DOHH2 (cell line): ENCODE measurements at regions not wholly inside any gene's neighbourhood (a gene's known extent, or its start where the extent isn't known, plus 50 kb on each side); places are given as distances from the start of the nearest gene placed in this dataset.

Source experiments
- H3F3A ChIP-seq: fragments of 200-600 bp; sonication (generic), shearing (Covaris generic); 2 replicates; pipeline ENCODE4 v1.6.0; 2016; ENCODE audit warnings: antibody characterized with exemption, mild to moderate bottlenecking; ENCODE audit not compliant: control insufficient read depth, insufficient read depth
- H3K27ac ChIP-seq: fragments of 200-600 bp; sonication (generic); 2 replicates; pipeline ENCODE4 v1.5.1; 2014; ENCODE audit warnings: low read depth, mild to moderate bottlenecking, low read length, moderate library complexity
- H3K27me3 ChIP-seq: fragments of 200-600 bp; sonication (generic); 2 replicates; pipeline ENCODE4 v1.6.1; 2014; ENCODE audit warnings: mild to moderate bottlenecking, low read length, mixed read lengths; ENCODE audit not compliant: control insufficient read depth
- H3K36me3 ChIP-seq: fragments of 200-600 bp; sonication (generic); 2 replicates; pipeline ENCODE4 v1.6.1; 2014; ENCODE audit warnings: mild to moderate bottlenecking, low read length, moderate library complexity, mixed read lengths; ENCODE audit not compliant: control insufficient read depth
- H3K4me1 ChIP-seq: fragments of 200-600 bp; sonication (generic); 2 replicates; pipeline ENCODE4 v1.6.1; 2014; ENCODE audit warnings: mild to moderate bottlenecking, low read length, mixed read lengths; ENCODE audit not compliant: control insufficient read depth
- H3K4me2 ChIP-seq: fragments of 200-600 bp; sonication (generic); 2 replicates; pipeline ENCODE4 v1.6.0; 2014; ENCODE audit warnings: mild to moderate bottlenecking, low read length, moderate library complexity
- H3K4me3 ChIP-seq: fragments of 200-600 bp; sonication (generic); 2 replicates; pipeline ENCODE4 v1.5.1; 2014; ENCODE audit warnings: mild to moderate bottlenecking, low read length, mixed read lengths
- H3K79me2 ChIP-seq: fragments of 200-600 bp; sonication (generic); 2 replicates; pipeline ENCODE4 v1.6.1; 2014; ENCODE audit warnings: mild to moderate bottlenecking, low read length, mixed read lengths; ENCODE audit not compliant: control insufficient read depth
- H3K9me2 ChIP-seq: fragments of 200-600 bp; sonication (generic); replicated peaks from 2 replicates; pipeline ENCODE4 v1.6.1; 2014; ENCODE audit warnings: mild to moderate bottlenecking, low read length, mixed read lengths; ENCODE audit not compliant: control insufficient read depth
- H3K9me3 ChIP-seq: fragments of 200-600 bp; sonication (generic); 2 replicates; pipeline ENCODE4 v1.6.1; 2014; ENCODE audit warnings: antibody characterized with exemption, low read length, mixed read lengths; ENCODE audit not compliant: control insufficient read depth, insufficient read depth
- H4K20me1 ChIP-seq: fragments of 200-600 bp; sonication (generic); 2 replicates; pipeline ENCODE4 v1.6.0; 2014; ENCODE audit warnings: low read depth, mild to moderate bottlenecking, antibody characterized with exemption, low read length, moderate library complexity; ENCODE audit not compliant: control insufficient read depth, insufficient read depth
- EZH2phosphoT487 ChIP-seq: fragments of 200-600 bp; sonication (generic); IDR thresholded peaks from 2 replicates; pipeline ENCODE4 v1.6.1; 2017; ENCODE audit warnings: borderline replicate concordance, mild to moderate bottlenecking, antibody characterized with exemption, low read length, moderate library complexity, mixed read lengths
- TF ChIP-seq, protein P1 (sequence below): fragments of 200-600 bp; sonication (generic); IDR thresholded peaks from one replicate; pipeline ENCODE4 v1.5.1; 2014; ENCODE audit warnings: antibody characterized with exemption, mild to moderate bottlenecking, low read depth, low read length; ENCODE audit not compliant: poor library complexity, severe bottlenecking

DNA sequence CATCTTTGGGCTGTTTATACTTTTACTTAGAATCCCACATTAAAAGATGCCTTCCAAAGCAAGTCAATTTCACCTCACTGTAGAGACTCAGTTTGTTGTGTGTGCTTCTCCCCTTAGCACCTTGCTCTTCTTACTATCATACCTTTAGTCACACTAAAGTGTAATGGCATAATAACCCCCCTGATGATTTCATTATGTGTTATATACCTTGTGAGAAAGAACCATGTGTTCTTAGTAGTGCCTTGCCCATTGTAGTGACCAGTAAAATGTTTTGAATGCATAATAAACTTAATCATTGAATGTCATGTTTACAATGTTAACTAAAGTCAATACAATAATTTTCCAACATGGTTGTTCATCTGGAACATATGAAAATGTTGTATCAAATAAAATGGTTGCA, 1621.9 kb downstream of the PCDH7 start:
- Histone ChIP-seq H3K79me2 (no peaks in the 10 kb centered on the region), H3K27me3 (no peaks in the 10 kb centered on the region), H3K36me3 (no peaks in the 10 kb centered on the region), H3K27ac (no peak overlapping the region), H3K4me3 (no peak overlapping the region), H4K20me1 (no peaks in the 10 kb centered on the region), H3K4me1 (no peaks in the 10 kb centered on the region), H3K4me2 (no peak overlapping the region), H3K9me3 (no peaks in the 10 kb centered on the region), H3K9me2 (no peaks in the 10 kb centered on the region), H3F3A (no peaks in the 10 kb centered on the region)
- no peak for TF ChIP-seq EZH2phosphoT487
- TF ChIP-seq, protein P1, sequence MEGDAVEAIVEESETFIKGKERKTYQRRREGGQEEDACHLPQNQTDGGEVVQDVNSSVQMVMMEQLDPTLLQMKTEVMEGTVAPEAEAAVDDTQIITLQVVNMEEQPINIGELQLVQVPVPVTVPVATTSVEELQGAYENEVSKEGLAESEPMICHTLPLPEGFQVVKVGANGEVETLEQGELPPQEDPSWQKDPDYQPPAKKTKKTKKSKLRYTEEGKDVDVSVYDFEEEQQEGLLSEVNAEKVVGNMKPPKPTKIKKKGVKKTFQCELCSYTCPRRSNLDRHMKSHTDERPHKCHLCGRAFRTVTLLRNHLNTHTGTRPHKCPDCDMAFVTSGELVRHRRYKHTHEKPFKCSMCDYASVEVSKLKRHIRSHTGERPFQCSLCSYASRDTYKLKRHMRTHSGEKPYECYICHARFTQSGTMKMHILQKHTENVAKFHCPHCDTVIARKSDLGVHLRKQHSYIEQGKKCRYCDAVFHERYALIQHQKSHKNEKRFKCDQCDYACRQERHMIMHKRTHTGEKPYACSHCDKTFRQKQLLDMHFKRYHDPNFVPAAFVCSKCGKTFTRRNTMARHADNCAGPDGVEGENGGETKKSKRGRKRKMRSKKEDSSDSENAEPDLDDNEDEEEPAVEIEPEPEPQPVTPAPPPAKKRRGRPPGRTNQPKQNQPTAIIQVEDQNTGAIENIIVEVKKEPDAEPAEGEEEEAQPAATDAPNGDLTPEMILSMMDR: no peak

DNA sequence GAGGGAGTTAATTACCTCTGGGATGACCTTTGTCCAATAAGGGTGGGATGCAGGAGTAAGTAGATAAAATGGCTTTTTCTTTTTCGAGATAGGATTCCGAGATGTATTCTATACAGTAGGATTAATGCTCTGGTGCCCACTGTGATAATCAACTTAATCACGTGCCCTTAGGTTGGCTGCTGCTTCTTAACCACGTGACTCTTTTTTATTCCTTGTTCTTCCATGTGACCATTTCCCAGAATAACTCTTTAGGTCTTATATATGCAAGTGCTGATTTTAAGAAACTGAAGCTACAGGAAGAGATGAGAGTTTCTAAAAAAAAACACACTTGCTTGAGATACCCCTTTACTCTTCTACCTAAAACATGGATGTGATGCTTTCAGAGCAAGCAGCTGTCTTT, 1628.9 kb downstream of the PCDH7 start:
- Histone ChIP-seq H3K4me1 (no peaks in the 10 kb centered on the region), H3K79me2 (no peaks in the 10 kb centered on the region), H3F3A (no peaks in the 10 kb centered on the region), H3K36me3 (no peaks in the 10 kb centered on the region), H3K9me3 (no peaks in the 10 kb centered on the region), H3K4me2 (no peak overlapping the region), H4K20me1 (no peaks in the 10 kb centered on the region), H3K27ac (no peak overlapping the region), H3K9me2 (no peaks in the 10 kb centered on the region), H3K4me3 (no peak overlapping the region), H3K27me3 (no peaks in the 10 kb centered on the region)
- TF ChIP-seq, protein P1: no peak
- TF ChIP-seq EZH2phosphoT487: no peak

DNA sequence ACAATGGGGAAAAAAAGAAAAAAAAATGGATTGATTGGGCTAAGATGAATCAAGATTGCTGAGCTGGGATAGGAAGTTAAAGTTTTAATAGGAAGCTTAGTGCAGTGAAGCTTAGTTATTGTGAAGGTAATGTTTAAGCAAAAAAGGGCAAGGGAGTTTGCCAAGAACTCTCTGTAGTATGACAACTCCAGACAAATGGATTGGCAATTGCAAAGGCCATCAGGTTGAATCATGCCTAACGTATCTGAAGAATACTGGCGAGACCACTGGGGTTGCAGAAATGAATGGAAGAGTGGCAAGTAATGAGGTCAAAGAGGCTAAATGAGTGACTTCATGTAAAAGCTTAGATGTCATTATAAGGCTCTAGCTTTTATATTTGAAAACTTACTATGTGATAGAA, 1654.0 kb downstream of the PCDH7 start:
- H3K36me3 ChIP-seq: no peaks in the 10 kb centered on the region
- H3K27me3 ChIP-seq: no peaks in the 10 kb centered on the region
- no peaks in the 10 kb centered on the region for H3K79me2 ChIP-seq
- H3F3A ChIP-seq: no peaks in the 10 kb centered on the region
- no peak overlapping the region for H3K4me3 ChIP-seq
- no peaks in the 10 kb centered on the region for H3K9me2 ChIP-seq
- H3K27ac ChIP-seq: no peak overlapping the region
- no peaks in the 10 kb centered on the region for H3K4me1 ChIP-seq
- H3K9me3 ChIP-seq: no peaks in the 10 kb centered on the region
- no peaks in the 10 kb centered on the region for H4K20me1 ChIP-seq
- TF ChIP-seq EZH2phosphoT487: no peak
- TF ChIP-seq, protein P1: no peak
- no peak overlapping the region for H3K4me2 ChIP-seq

DNA sequence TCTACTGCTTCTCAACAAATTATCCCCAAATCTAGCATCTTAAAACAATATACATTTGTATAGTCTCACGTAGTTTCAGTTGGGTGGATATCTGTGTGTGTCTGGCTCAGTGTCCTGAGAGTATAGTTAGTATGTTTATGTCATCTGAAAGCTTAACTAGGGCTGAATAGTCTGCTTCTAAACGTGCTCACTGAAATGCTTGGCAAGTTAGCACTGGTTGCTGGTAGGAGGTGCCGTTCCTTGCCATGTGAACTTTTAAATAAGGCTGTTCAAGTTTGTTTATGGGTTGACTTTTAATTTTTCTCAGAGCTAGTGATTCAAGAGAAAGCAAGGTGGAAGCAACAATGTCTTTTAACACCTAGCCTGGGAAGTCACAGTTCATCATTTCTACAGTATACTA, 1673.6 kb downstream of the PCDH7 start:
- no peaks in the 10 kb centered on the region for H4K20me1 ChIP-seq
- H3K27ac ChIP-seq: no peak overlapping the region
- no peaks in the 10 kb centered on the region for H3K4me1 ChIP-seq
- no peak overlapping the region for H3K4me3 ChIP-seq
- H3F3A ChIP-seq: no peaks in the 10 kb centered on the region
- no peaks in the 10 kb centered on the region for H3K36me3 ChIP-seq
- no peaks in the 10 kb centered on the region for H3K9me3 ChIP-seq
- H3K79me2 ChIP-seq: no peaks in the 10 kb centered on the region
- no peaks in the 10 kb centered on the region for H3K27me3 ChIP-seq
- H3K4me2 ChIP-seq: no peak overlapping the region
- H3K9me2 ChIP-seq: no peaks in the 10 kb centered on the region
- TF ChIP-seq EZH2phosphoT487: no peak
- TF ChIP-seq, protein P1: no peak
